ENCODE measurements at regions not wholly inside any gene's neighbourhood (a gene's known extent, or its start where the extent isn't known, plus 50 kb on each side); places are given as distances from the start of the nearest gene placed in this dataset.

DNA sequence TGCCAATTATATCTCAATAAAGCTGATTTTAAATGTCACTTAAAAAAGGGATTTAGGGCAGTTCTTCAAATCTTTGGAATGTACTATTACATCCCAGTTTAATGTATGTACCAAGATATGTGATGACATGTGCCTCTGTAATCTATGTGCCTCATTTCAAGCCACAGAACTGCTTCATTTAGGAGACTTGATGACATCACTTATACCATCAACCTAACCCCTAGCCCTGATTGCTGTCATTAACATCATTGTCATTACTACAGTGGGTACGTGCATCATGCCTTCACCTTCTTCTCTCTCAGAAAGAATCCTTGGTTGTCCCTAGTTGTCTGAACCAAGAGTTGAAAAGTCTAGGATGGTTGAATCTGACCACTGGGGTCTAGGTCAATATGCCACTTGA is 134.3 kb upstream of the RAB11FIP2 start:
- H3K27ac ChIP-seq (replicated peaks): no peak overlapping the region
- no peak overlapping the region for H3K4me3 ChIP-seq (replicated peaks; ENCODE audit: insufficient read depth, low read length)
- TF ChIP-seq GABPA (IDR thresholded peaks at IDR 0.05; ENCODE audit: low read depth) (no peak), POLR2AphosphoS5 (IDR thresholded peaks at IDR 0.05; ENCODE audit: low read depth) (no peak), CTCF (IDR thresholded peaks at IDR 0.05; ENCODE audit: insufficient read depth, low read length) (no peak), SPI1 (IDR thresholded peaks at IDR 0.05; ENCODE audit: borderline replicate concordance, low read depth) (no peak)
- TF ChIP-seq, protein P1, sequence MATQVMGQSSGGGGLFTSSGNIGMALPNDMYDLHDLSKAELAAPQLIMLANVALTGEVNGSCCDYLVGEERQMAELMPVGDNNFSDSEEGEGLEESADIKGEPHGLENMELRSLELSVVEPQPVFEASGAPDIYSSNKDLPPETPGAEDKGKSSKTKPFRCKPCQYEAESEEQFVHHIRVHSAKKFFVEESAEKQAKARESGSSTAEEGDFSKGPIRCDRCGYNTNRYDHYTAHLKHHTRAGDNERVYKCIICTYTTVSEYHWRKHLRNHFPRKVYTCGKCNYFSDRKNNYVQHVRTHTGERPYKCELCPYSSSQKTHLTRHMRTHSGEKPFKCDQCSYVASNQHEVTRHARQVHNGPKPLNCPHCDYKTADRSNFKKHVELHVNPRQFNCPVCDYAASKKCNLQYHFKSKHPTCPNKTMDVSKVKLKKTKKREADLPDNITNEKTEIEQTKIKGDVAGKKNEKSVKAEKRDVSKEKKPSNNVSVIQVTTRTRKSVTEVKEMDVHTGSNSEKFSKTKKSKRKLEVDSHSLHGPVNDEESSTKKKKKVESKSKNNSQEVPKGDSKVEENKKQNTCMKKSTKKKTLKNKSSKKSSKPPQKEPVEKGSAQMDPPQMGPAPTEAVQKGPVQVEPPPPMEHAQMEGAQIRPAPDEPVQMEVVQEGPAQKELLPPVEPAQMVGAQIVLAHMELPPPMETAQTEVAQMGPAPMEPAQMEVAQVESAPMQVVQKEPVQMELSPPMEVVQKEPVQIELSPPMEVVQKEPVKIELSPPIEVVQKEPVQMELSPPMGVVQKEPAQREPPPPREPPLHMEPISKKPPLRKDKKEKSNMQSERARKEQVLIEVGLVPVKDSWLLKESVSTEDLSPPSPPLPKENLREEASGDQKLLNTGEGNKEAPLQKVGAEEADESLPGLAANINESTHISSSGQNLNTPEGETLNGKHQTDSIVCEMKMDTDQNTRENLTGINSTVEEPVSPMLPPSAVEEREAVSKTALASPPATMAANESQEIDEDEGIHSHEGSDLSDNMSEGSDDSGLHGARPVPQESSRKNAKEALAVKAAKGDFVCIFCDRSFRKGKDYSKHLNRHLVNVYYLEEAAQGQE (IDR thresholded peaks at IDR 0.05; ENCODE audit: insufficient replicate concordance, low read depth): no peak
- no peak for DNase-seq (ENCODE audit: low read depth in 1 of 2, low spot score in 1 of 2)
- peaks cover 3% of the 10 kb centered on the region for H3K27me3 ChIP-seq (ENCODE audit: insufficient read depth, poor library complexity, severe bottlenecking)

DNA sequence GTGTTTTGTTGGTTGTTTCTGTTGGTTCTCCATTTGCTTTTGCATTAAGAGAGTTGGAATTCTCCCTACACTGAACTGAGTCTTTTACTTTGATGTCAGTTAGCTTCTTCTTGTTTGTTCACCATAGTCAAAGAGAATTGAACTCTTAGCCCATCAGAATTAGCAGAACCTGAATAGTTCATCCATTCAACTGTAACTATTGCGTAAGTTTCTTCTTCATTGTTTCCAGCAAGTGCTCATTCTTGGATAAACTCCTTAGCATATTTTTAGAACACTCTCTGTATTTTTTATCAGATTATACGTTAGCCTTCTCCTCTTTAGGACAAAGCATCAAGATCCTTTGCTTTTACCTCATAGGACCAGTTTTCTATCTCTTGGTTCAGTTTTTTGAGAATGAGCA is 128.4 kb upstream of the RAB11FIP2 start:
- Histone ChIP-seq H3K27ac (replicated peaks) (no peak overlapping the region), H3K4me3 (replicated peaks; ENCODE audit: insufficient read depth, low read length) (no peak overlapping the region), H3K27me3 (ENCODE audit: insufficient read depth, poor library complexity, severe bottlenecking) (peaks cover 20% of the 10 kb centered on the region)
- TF ChIP-seq GABPA (IDR thresholded peaks at IDR 0.05; ENCODE audit: low read depth): no peak
- TF ChIP-seq, protein P1 (IDR thresholded peaks at IDR 0.05; ENCODE audit: insufficient replicate concordance, low read depth): no peak
- DNase-seq (ENCODE audit: low read depth in 1 of 2, low spot score in 1 of 2): no peak

DNA sequence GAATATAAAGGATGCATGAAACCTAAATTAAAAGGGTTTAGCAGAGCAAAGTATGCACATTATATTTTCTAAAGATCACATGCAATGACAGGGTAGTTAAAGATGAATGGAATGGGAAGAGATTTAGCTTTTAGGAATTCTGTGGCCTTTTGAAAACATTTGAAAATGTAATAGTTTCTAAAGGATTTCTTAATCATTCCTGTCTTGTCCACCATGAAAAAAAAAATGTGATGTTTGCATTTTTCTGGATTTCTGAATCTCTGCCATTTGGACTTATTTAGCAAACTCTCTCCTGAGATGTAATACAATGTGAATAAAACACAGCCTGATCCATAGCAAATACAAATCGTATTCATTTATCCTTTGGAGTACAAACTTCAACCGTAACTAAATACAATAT is 126.6 kb upstream of the RAB11FIP2 start:
- Histone ChIP-seq H3K27ac (replicated peaks) (no peak overlapping the region), H3K4me3 (replicated peaks; ENCODE audit: insufficient read depth, low read length) (no peak overlapping the region), H3K27me3 (ENCODE audit: insufficient read depth, poor library complexity, severe bottlenecking) (peaks cover 20% of the 10 kb centered on the region)
- no peak for DNase-seq (ENCODE audit: low read depth in 1 of 2, low spot score in 1 of 2)
- no peak for TF ChIP-seq CTCF (IDR thresholded peaks at IDR 0.05; ENCODE audit: insufficient read depth, low read length)

DNA sequence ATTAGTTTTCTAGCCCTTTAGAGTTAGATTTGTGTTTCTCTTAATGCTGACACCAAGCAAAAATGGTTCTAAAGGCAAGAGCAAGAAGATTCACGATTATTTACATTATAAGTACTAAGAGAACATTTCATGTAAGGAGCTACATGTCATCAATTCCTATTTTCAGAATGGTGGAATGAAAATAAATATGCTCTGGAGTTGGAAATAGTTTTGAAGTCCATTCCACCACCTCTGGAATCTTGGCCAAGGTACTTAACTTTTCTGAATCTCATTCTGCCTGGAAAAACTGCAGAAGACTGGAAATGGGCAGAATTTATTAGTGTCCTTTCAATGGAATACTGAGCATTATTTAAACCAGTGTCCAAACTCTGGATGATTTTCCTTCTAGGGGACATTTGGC is 125.1 kb upstream of the RAB11FIP2 start:
- Histone ChIP-seq H3K4me3 (replicated peaks; ENCODE audit: insufficient read depth, low read length) (no peak overlapping the region), H3K27me3 (ENCODE audit: insufficient read depth, poor library complexity, severe bottlenecking) (peaks cover 20% of the 10 kb centered on the region), H3K27ac (replicated peaks) (no peak overlapping the region)
- no peak for DNase-seq (ENCODE audit: low read depth in 1 of 2, low spot score in 1 of 2)
- no peak for TF ChIP-seq SPI1 (IDR thresholded peaks at IDR 0.05; ENCODE audit: borderline replicate concordance, low read depth)
- no peak for TF ChIP-seq GABPA (IDR thresholded peaks at IDR 0.05; ENCODE audit: low read depth)
- TF ChIP-seq, protein P1 (IDR thresholded peaks at IDR 0.05; ENCODE audit: insufficient replicate concordance, low read depth): no peak
- TF ChIP-seq POLR2AphosphoS5 (IDR thresholded peaks at IDR 0.05; ENCODE audit: low read depth): no peak
- TF ChIP-seq CTCF (IDR thresholded peaks at IDR 0.05; ENCODE audit: insufficient read depth, low read length): no peak

Data from HL-60 (cell line).